Neuronal stem cell (in vitro differentiated cells): ENCODE measurements at regions not wholly inside any gene's neighbourhood (a gene's known extent, or its start where the extent isn't known, plus 50 kb on each side); places are given as distances from the start of the nearest gene placed in this dataset.

ENCODE experiments used
- DNase-seq: peaks from one replicate; pipeline ENCODE4 v3.0.0-alpha.2; 2013; ENCODE audit warnings: low spot score
- H2AFZ ChIP-seq: one replicate; pipeline ENCODE4 v1.6.1; 2013; ENCODE audit warnings: mild to moderate bottlenecking, low read length, inconsistent platforms
- H2AK5ac ChIP-seq: 2 replicates; pipeline ENCODE4 v1.6.1; 2013; ENCODE audit warnings: low read depth, mild to moderate bottlenecking, inconsistent platforms, low read length, moderate library complexity, mixed read lengths
- H2BK120ac ChIP-seq: 2 replicates; pipeline ENCODE4 v1.6.1; 2013; ENCODE audit warnings: low read depth, mild to moderate bottlenecking, inconsistent platforms, low read length, moderate library complexity, mixed read lengths
- H2BK12ac ChIP-seq: one replicate; pipeline ENCODE4 v1.6.1; 2013; ENCODE audit warnings: low read length, inconsistent platforms
- H2BK15ac ChIP-seq: 2 replicates; pipeline ENCODE4 v1.6.1; 2013; ENCODE audit warnings: mild to moderate bottlenecking, low read length, inconsistent platforms, mixed read lengths
- H2BK5ac ChIP-seq: one replicate; pipeline ENCODE4 v1.6.1; 2013; ENCODE audit warnings: inconsistent platforms, mild to moderate bottlenecking, low read length, moderate library complexity
- H3K14ac ChIP-seq: one replicate; pipeline ENCODE4 v1.6.1; 2013; ENCODE audit warnings: low read length, inconsistent platforms
- H3K18ac ChIP-seq: 2 replicates; pipeline ENCODE4 v1.6.1; 2013; ENCODE audit warnings: low read length, inconsistent platforms
- H3K23ac ChIP-seq: 2 replicates; pipeline ENCODE4 v1.6.1; 2013; ENCODE audit warnings: low read depth, mild to moderate bottlenecking, mixed read lengths, low read length, inconsistent platforms; ENCODE audit not compliant: poor library complexity
- H3K27ac ChIP-seq: replicated peaks from 3 replicates; pipeline ENCODE4 v1.5.1; 2013; ENCODE audit warnings: low read length, inconsistent platforms
- H3K27me3 ChIP-seq, 3 experiments: 2 replicates each; pipeline ENCODE4 v1.6.1; 2013; ENCODE audit warnings: low read length in 3 of 3, mild to moderate bottlenecking in 2 of 3, inconsistent platforms in 1 of 3, low read depth in 1 of 3, mixed read lengths in 1 of 3, moderate library complexity in 1 of 3; ENCODE audit not compliant: control insufficient read depth in 3 of 3, insufficient read depth in 3 of 3
- H3K36me3 ChIP-seq, 2 donors: replicated peaks in 1 of 2; 2 replicates each; pipeline ENCODE4 v1.6.1; 2013; ENCODE audit warnings: low read length in 2 of 2; ENCODE audit not compliant: control insufficient read depth in 2 of 2, insufficient read depth in 2 of 2
- H3K4ac ChIP-seq: 2 replicates; pipeline ENCODE4 v1.6.1; 2013; ENCODE audit warnings: inconsistent platforms, mild to moderate bottlenecking, low read length, moderate library complexity
- H3K4me1 ChIP-seq, 2 donors: 1 replicate in 1 of 2; 2 replicates in 1 of 2; pipeline ENCODE4 v1.6.1; 2013; ENCODE audit warnings: low read length in 2 of 2, low read depth in 1 of 2; ENCODE audit not compliant: control insufficient read depth in 2 of 2, insufficient read depth in 1 of 2
- H3K4me2 ChIP-seq: one replicate; pipeline ENCODE4 v1.6.1; 2013; ENCODE audit warnings: mild to moderate bottlenecking, low read length, inconsistent platforms; ENCODE audit not compliant: insufficient read depth, poor library complexity, severe bottlenecking
- H3K4me3 ChIP-seq, 2 donors: 2 replicates each; pipeline ENCODE4 v1.5.1; 2013; ENCODE audit warnings: low read length in 2 of 2, mild to moderate bottlenecking in 2 of 2, inconsistent platforms in 1 of 2, moderate library complexity in 1 of 2
- H3K79me1 ChIP-seq: one replicate; pipeline ENCODE4 v1.6.1; 2013; ENCODE audit warnings: low read depth, mild to moderate bottlenecking, inconsistent platforms, low read length, moderate library complexity
- H3K9ac ChIP-seq: one replicate; pipeline ENCODE4 v1.6.1; 2013; ENCODE audit warnings: mild to moderate bottlenecking, low read depth, low read length, inconsistent platforms; ENCODE audit not compliant: poor library complexity
- H3K9me3 ChIP-seq, 2 donors: replicated peaks in 1 of 2; 2 replicates each; pipeline versions ENCODE3 to v1.6.1; 2013; ENCODE audit warnings: low read length in 2 of 2, mild to moderate bottlenecking in 2 of 2, inconsistent platforms in 1 of 2, low read depth in 1 of 2, mixed read lengths in 1 of 2, moderate library complexity in 1 of 2; ENCODE audit not compliant: control insufficient read depth in 2 of 2, insufficient read depth in 1 of 2
- H4K8ac ChIP-seq: one replicate; pipeline ENCODE4 v1.6.1; 2013; ENCODE audit warnings: low read depth, mild to moderate bottlenecking, inconsistent platforms, low read length, moderate library complexity
- H4K91ac ChIP-seq: one replicate; pipeline ENCODE4 v1.6.1; 2013; ENCODE audit warnings: low read length, low read depth, mild to moderate bottlenecking, inconsistent platforms; ENCODE audit not compliant: poor library complexity
- WGBS, 2 donors: extraction: QIAGEN DNeasy Blood & Tissue Kit; methylation state at CpG; one replicate each; pipeline ENCODE4 v1.1.7; 2013; ENCODE audit warnings: missing lambda C conversion rate in 2 of 2, mixed read lengths in 1 of 2; ENCODE audit not compliant: insufficient read length in 2 of 2, insufficient replicate concordance in 1 of 2; ENCODE audit errors: extremely low coverage in 2 of 2; 5-methylcytosine and 5-hydroxymethylcytosine counted together

DNA sequence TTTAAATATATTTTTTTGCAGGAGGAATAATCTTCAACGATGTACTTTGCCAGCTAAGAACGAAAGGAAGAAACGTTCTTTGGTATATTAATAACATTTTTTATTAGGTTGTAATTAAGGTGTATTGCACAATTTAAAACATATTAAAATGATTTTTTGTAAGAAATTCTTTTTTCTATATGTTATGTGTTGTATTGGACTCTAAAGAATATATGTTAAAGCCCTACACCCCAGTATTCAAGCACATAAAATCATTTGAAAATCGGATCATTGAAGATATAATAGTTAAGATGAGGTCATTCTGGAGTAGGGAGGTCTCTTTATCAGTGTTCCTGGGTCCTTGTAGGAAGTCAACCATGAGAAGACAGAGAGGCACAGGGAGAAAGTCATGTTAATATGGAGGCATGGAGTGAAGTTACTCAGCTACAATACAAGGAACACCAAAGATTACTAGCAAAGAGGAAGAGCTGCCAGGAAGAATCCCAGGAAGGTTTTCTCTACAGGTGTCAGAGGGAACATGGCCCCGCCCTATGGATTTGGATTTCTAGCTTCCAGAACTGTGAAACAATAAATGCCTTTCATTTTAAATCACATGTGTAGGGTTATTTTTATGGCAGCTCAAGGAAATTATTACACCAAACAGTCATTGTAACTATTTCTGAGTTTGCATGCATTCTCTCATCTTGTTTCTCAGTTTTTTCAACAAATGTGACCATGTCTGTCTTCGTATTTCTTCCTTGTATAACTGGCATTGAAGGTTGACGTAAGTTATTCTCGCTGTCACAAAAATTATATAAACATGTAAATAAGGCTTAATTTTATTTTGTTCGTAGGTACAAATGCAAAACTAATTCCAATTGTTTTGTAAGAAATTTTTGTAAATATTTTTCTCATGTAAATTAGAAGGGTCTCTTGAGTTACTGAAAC, 75.4 kb upstream of the VPREB1 start:
- H3K4me1 ChIP-seq: no peaks in the 10 kb centered on the region
- no peak overlapping the region for H3K27ac ChIP-seq
- no peak overlapping the region for H2BK120ac ChIP-seq
- H4K8ac ChIP-seq: no peak overlapping the region
- H3K4me3 ChIP-seq: no peak overlapping the region
- H2BK15ac ChIP-seq: no peak overlapping the region
- no peak for DNase-seq
- no peak overlapping the region for H2BK5ac ChIP-seq
- no peak overlapping the region for H3K23ac ChIP-seq
- H2AK5ac ChIP-seq: no peak overlapping the region
- H3K9me3 ChIP-seq: no peaks in the 10 kb centered on the region
- peaks cover 0 to 46% (median 14%) of the 10 kb centered on the region in 3 experiments for H3K27me3 ChIP-seq
- H4K91ac ChIP-seq: no peak overlapping the region
- no CpG with 5 or more reads among the region's 9 CpGs for WGBS, 2 donors
- no peak overlapping the region for H3K14ac ChIP-seq
- no peak overlapping the region for H3K4ac ChIP-seq
- peak overlapping the region; percentile 86 for H2AFZ ChIP-seq
- H3K4me2 ChIP-seq: no peak overlapping the region
- H3K18ac ChIP-seq: no peak overlapping the region
- no peaks in the 10 kb centered on the region for H3K36me3 ChIP-seq
- H3K79me1 ChIP-seq: no peaks in the 10 kb centered on the region
- H3K9ac ChIP-seq: no peak overlapping the region
- no peak overlapping the region for H2BK12ac ChIP-seq

DNA sequence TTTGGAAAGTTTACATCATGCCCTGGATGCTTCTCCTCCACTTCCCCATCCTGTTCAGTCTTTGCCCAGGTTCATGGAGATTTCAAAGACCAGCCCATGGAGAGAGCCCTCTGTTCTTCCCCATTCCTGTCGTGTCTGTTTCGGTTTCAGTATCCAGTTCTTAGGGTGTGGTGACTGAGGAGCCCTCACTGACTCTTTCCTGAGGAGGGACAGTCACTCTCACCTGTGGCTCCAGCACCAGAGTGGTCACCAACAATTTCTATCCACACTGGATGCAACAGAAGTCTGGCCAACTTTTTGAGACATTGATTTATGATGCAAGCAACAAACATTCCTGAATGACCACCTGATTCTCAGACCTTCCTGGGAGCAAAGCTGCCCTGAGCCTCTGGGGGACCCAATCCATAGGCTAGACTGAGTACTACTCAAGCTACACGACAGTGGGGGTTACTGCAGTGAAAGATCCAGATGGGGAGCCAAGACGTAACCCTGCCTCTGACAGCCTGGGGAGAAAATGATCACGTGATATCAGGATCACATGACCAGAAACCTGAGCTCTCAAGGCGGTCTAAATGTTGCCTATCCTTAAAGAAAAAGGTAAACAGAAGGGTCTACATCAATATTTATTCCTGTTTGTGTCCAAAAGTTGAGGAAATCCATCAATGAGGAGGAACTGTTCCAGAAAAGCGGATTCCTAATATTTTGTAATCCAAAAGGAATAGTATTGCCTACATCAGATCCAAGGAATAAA, 76.2 kb upstream of the VPREB1 start:
- no peak for DNase-seq
- peaks cover 0 to 55% (median 17%) of the 10 kb centered on the region in 3 experiments for H3K27me3 ChIP-seq
- H2BK12ac ChIP-seq: no peak overlapping the region
- no peak overlapping the region for H3K4me3 ChIP-seq
- no peak overlapping the region for H3K23ac ChIP-seq
- no peaks in the 10 kb centered on the region for H3K4me1 ChIP-seq
- no peak overlapping the region for H2AK5ac ChIP-seq
- no peak overlapping the region for H4K91ac ChIP-seq
- H3K9ac ChIP-seq: no peak overlapping the region
- H3K18ac ChIP-seq: no peak overlapping the region
- no peaks in the 10 kb centered on the region for H3K79me1 ChIP-seq
- H2BK120ac ChIP-seq: no peak overlapping the region
- no CpG with 5 or more reads among the region's 7 CpGs for WGBS, 2 donors
- no peak overlapping the region for H2BK5ac ChIP-seq
- H3K14ac ChIP-seq: no peak overlapping the region
- H3K9me3 ChIP-seq: no peaks in the 10 kb centered on the region
- H2AFZ ChIP-seq: peak overlapping the region; percentile 86
- H2BK15ac ChIP-seq: no peak overlapping the region
- H3K36me3 ChIP-seq: no peaks in the 10 kb centered on the region
- H3K4me2 ChIP-seq: no peak overlapping the region
- no peak overlapping the region for H3K27ac ChIP-seq
- no peak overlapping the region for H4K8ac ChIP-seq
- no peak overlapping the region for H3K4ac ChIP-seq

- no peaks in the 10 kb centered on the region for H3K36me3 ChIP-seq
- no peak overlapping the region for H3K9ac ChIP-seq
- H3K27me3 ChIP-seq: peaks cover 0 to 59% (median 22%) of the 10 kb centered on the region in 3 experiments
- H3K27ac ChIP-seq: no peak overlapping the region
- DNase-seq: no peak
- no peak overlapping the region for H2BK120ac ChIP-seq
- no peak overlapping the region for H3K23ac ChIP-seq
- WGBS, 2 donors: no CpG with 5 or more reads among the region's 2 CpGs
- no peak overlapping the region for H2BK12ac ChIP-seq
- H2BK15ac ChIP-seq: no peak overlapping the region
- H3K4ac ChIP-seq: no peak overlapping the region
- H3K79me1 ChIP-seq: no peaks in the 10 kb centered on the region
- H4K8ac ChIP-seq: no peak overlapping the region
- H3K4me2 ChIP-seq: no peak overlapping the region
- no peak overlapping the region for H2AK5ac ChIP-seq
- H3K4me1 ChIP-seq: no peaks in the 10 kb centered on the region
- H4K91ac ChIP-seq: no peak overlapping the region
- H2AFZ ChIP-seq: peak overlapping the region; percentile 86
- no peaks in the 10 kb centered on the region for H3K9me3 ChIP-seq
- H2BK5ac ChIP-seq: no peak overlapping the region
- no peak overlapping the region for H3K14ac ChIP-seq
- no peak overlapping the region for H3K18ac ChIP-seq
- H3K4me3 ChIP-seq: no peak overlapping the region
These were observed 76.8 kb upstream of the VPREB1 start for GRCh38 chr22:22167791-22168189.
